Astrocyte (in vitro differentiated cells and primary cell): ENCODE measurements at regions not wholly inside any gene's neighbourhood (a gene's known extent, or its start where the extent isn't known, plus 50 kb on each side); places are given as distances from the start of the nearest gene placed in this dataset.
"Not testable (repeated sequence)": the region's sequence is repeated elsewhere in the genome, so short reads cannot be mapped to it uniquely, and the experiment has no call there.

Source experiments
- DNase-seq: peaks from one replicate; pipeline ENCODE4 v3.0.0-alpha.2; 2010; ENCODE audit warnings: low read depth
- FAIRE-seq: peaks from 2 replicates; lab custom pipeline; 2011; peaks lifted over from hg19 to GRCh38; lab: Jason Lieb, UNC
- H2AFZ ChIP-seq: 2 replicates; pipeline ENCODE4 v1.6.0; 2012; ENCODE audit warnings: low read depth, low read length, inconsistent platforms
- H3K27ac ChIP-seq: 2 replicates; pipeline ENCODE4 v1.5.1; 2011; ENCODE audit warnings: low read depth, low read length, inconsistent platforms
- H3K27me3 ChIP-seq: 2 replicates; pipeline ENCODE4 v1.6.0; 2011; ENCODE audit warnings: low read length, inconsistent platforms; ENCODE audit not compliant: insufficient read depth
- H3K36me3 ChIP-seq: 2 replicates; pipeline ENCODE4 v1.5.1; 2011; ENCODE audit warnings: low read length, inconsistent platforms; ENCODE audit not compliant: insufficient read depth
- H3K4me1 ChIP-seq: 2 replicates; pipeline ENCODE4 v1.5.1; 2011; ENCODE audit warnings: low read length, inconsistent platforms; ENCODE audit not compliant: insufficient read depth
- H3K4me2 ChIP-seq: 2 replicates; pipeline ENCODE4 v1.6.0; 2012; ENCODE audit warnings: low read length, inconsistent platforms
- H3K4me3 ChIP-seq: 2 replicates; pipeline ENCODE4 v1.5.1; 2011; ENCODE audit warnings: low read depth, mild to moderate bottlenecking, low read length, inconsistent platforms; ENCODE audit not compliant: insufficient read depth
- H3K79me2 ChIP-seq: 2 replicates; pipeline ENCODE4 v1.6.0; 2012; ENCODE audit warnings: mild to moderate bottlenecking, low read length, inconsistent platforms; ENCODE audit not compliant: insufficient read depth
- H3K9ac ChIP-seq: 2 replicates; pipeline ENCODE4 v1.6.0; 2012; ENCODE audit warnings: mild to moderate bottlenecking, low read length, inconsistent platforms
- H3K9me3 ChIP-seq: 2 replicates; pipeline ENCODE4 v1.5.1; 2012; ENCODE audit warnings: low read depth, mild to moderate bottlenecking, low read length, inconsistent platforms; ENCODE audit not compliant: insufficient read depth
- H4K20me1 ChIP-seq: 2 replicates; pipeline ENCODE4 v1.6.0; 2012; ENCODE audit warnings: low read length, inconsistent platforms; ENCODE audit not compliant: insufficient read depth
- H3K27ac Mint-ChIP-seq: one replicate; pipeline ENCODE4 v1.8.0; 2021; ENCODE audit warnings: mild to moderate bottlenecking, mixed read lengths; ENCODE audit not compliant: unreplicated experiment
- H3K27me3 Mint-ChIP-seq: one replicate; pipeline ENCODE4 v1.8.0; 2021; ENCODE audit warnings: low read depth, mixed read lengths; ENCODE audit not compliant: unreplicated experiment
- H3K36me3 Mint-ChIP-seq: one replicate; pipeline ENCODE4 v1.8.0; 2021; ENCODE audit warnings: low read depth, mixed read lengths; ENCODE audit not compliant: unreplicated experiment
- H3K4me1 Mint-ChIP-seq: one replicate; pipeline ENCODE4 v1.8.0; 2021; ENCODE audit warnings: low read depth, mixed read lengths; ENCODE audit not compliant: unreplicated experiment
- H3K4me3 Mint-ChIP-seq: one replicate; pipeline ENCODE4 v1.8.0; 2021; ENCODE audit warnings: mild to moderate bottlenecking, moderate library complexity, mixed read lengths; ENCODE audit not compliant: unreplicated experiment
- H3K9me3 Mint-ChIP-seq: one replicate; pipeline ENCODE4 v1.8.0; 2021; ENCODE audit warnings: mild to moderate bottlenecking, mixed read lengths; ENCODE audit not compliant: unreplicated experiment
- EZH2 ChIP-seq: IDR thresholded peaks from 2 replicates; pipeline ENCODE4 v1.6.1; 2012; ENCODE audit warnings: mild to moderate bottlenecking, low read length, inconsistent platforms; ENCODE audit not compliant: insufficient read depth
- TF ChIP-seq, protein P1 (sequence below): IDR thresholded peaks from 2 replicates; pipeline ENCODE4 v1.5.1; 2011; ENCODE audit warnings: low read depth, mild to moderate bottlenecking, inconsistent platforms, low read length, moderate library complexity; ENCODE audit not compliant: insufficient read depth

DNA sequence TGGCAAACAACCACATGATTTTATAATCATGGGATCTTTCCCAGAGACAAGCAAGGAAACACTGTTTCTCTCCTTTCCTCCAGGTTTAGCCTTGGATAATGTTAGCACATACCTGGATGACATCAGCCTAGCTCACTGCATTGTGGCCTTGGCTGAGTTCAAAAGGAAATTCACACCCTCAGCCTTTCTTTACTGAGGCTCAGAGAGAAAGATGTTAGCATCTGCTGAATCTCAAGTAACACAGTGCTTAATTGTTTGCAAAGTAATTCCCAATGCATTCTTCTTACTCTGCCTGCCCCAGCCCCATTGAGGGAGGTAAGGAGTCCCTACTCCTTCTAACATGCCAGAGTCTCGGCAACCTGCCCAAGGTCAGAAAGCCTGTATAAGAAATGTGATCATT is 432.2 kb upstream of the LMCD1 start:
- no peaks in the 10 kb centered on the region for H3K79me2 ChIP-seq
- no peak overlapping the region for H3K4me3 ChIP-seq
- Mint-ChIP-seq H3K27me3 (peaks cover 1% of the 10 kb centered on the region), H3K9me3 (peaks cover 3% of the 10 kb centered on the region), H3K36me3 (no peaks in the 10 kb centered on the region), H3K27ac (no peak overlapping the region), H3K4me1 (peaks cover 2% of the 10 kb centered on the region), H3K4me3 (no peak overlapping the region)
- FAIRE-seq (no peak), DNase-seq (peak; percentile 25)
- no peaks in the 10 kb centered on the region for H3K36me3 ChIP-seq
- H3K27ac ChIP-seq, result no peak overlapping the region
- no peak overlapping the region for H3K9ac ChIP-seq
- TF ChIP-seq, protein P1, sequence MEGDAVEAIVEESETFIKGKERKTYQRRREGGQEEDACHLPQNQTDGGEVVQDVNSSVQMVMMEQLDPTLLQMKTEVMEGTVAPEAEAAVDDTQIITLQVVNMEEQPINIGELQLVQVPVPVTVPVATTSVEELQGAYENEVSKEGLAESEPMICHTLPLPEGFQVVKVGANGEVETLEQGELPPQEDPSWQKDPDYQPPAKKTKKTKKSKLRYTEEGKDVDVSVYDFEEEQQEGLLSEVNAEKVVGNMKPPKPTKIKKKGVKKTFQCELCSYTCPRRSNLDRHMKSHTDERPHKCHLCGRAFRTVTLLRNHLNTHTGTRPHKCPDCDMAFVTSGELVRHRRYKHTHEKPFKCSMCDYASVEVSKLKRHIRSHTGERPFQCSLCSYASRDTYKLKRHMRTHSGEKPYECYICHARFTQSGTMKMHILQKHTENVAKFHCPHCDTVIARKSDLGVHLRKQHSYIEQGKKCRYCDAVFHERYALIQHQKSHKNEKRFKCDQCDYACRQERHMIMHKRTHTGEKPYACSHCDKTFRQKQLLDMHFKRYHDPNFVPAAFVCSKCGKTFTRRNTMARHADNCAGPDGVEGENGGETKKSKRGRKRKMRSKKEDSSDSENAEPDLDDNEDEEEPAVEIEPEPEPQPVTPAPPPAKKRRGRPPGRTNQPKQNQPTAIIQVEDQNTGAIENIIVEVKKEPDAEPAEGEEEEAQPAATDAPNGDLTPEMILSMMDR, result no peak
- no peak for TF ChIP-seq EZH2
- H3K9me3 ChIP-seq, result no peaks in the 10 kb centered on the region
- H4K20me1 ChIP-seq, result no peaks in the 10 kb centered on the region
- H3K27me3 ChIP-seq, result no peaks in the 10 kb centered on the region
- H3K4me2 ChIP-seq, result peak overlapping the region; percentile 19
- peaks cover 5% of the 10 kb centered on the region for H3K4me1 ChIP-seq
- H2AFZ ChIP-seq, result no peak overlapping the region

DNA sequence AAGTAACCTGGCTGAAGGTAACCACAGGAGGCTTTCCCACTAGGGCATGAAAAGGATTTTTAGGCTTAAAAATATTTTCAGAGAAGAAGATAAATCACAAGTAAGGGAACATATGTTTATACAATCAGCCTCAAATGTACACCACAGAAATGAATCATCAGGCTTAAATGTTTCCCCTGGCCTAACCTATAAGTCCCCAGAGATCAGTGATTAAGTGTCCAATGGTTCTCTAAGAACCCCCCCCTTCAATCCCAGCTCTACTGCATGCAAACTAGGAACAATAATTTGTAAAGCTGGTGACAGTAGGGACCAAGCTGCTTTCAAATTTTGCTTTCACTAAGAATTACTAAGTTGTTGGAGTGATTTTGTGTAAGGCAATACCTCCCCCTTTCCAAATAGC is 431.6 kb upstream of the LMCD1 start:
- no peaks in the 10 kb centered on the region for H3K36me3 Mint-ChIP-seq
- no peaks in the 10 kb centered on the region for H3K79me2 ChIP-seq
- H3K27me3 Mint-ChIP-seq, result peaks cover 1% of the 10 kb centered on the region
- H4K20me1 ChIP-seq, result no peaks in the 10 kb centered on the region
- no peaks in the 10 kb centered on the region for H3K9me3 ChIP-seq
- H3K9ac ChIP-seq, result no peak overlapping the region
- no peak overlapping the region for H3K4me3 ChIP-seq
- no peaks in the 10 kb centered on the region for H3K9me3 Mint-ChIP-seq
- no peak overlapping the region for H3K27ac Mint-ChIP-seq
- peaks cover 5% of the 10 kb centered on the region for H3K4me1 ChIP-seq
- TF ChIP-seq, protein P1, result no peak
- no peak for TF ChIP-seq EZH2
- peaks cover 2% of the 10 kb centered on the region for H3K4me1 Mint-ChIP-seq
- no peak overlapping the region for H2AFZ ChIP-seq
- no peak overlapping the region for H3K4me3 Mint-ChIP-seq
- H3K27ac ChIP-seq, result no peak overlapping the region
- H3K27me3 ChIP-seq, result no peaks in the 10 kb centered on the region
- peak overlapping the region; percentile 19 for H3K4me2 ChIP-seq
- DNase-seq, result peak; percentile 77
- no peak for FAIRE-seq
- H3K36me3 ChIP-seq, result no peaks in the 10 kb centered on the region

DNA sequence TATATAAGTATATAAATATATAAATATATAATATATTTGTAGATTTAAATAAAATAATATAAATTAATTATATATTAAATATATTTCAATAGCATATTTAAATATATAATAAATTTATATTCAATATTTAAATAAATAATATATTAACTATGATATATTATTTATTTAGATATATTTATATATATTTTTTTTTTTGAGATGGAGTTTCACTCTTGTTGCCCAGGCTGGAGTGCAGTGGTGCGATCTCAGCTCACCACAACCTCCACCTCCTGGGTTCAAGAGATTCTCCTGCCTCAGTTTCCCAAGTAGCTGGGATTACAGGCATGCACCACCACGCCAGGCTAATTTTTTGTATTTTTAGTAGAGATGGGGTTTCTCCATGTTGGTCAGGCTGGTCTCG is 426.9 kb upstream of the LMCD1 start:
- not testable (repeated sequence) for H3K4me2 ChIP-seq, H3K79me2 ChIP-seq, H3K4me3 ChIP-seq, H3K27me3 ChIP-seq, H4K20me1 ChIP-seq, H3K9ac ChIP-seq, H3K4me1 Mint-ChIP-seq, FAIRE-seq, H3K4me1 ChIP-seq, DNase-seq, H3K36me3 ChIP-seq, H3K36me3 Mint-ChIP-seq, H3K27ac Mint-ChIP-seq, H3K27ac ChIP-seq, H3K9me3 Mint-ChIP-seq, H3K4me3 Mint-ChIP-seq, H2AFZ ChIP-seq, H3K27me3 Mint-ChIP-seq, H3K9me3 ChIP-seq
